Stimulated activated CD4-positive, alpha-beta T cell treated with anti-CD3 and anti-CD28 coated beads, Interleukin-15, amount 100 ng/mL, for 24 hours (primary cell): ENCODE measurements at regions not wholly inside any gene's neighbourhood (a gene's known extent, or its start where the extent isn't known, plus 50 kb on each side); places are given as distances from the start of the nearest gene placed in this dataset.

ENCODE experiments used
- DNase-seq: peaks from one replicate; pipeline ENCODE4 v3.0.0-alpha.2; 2020

DNA sequence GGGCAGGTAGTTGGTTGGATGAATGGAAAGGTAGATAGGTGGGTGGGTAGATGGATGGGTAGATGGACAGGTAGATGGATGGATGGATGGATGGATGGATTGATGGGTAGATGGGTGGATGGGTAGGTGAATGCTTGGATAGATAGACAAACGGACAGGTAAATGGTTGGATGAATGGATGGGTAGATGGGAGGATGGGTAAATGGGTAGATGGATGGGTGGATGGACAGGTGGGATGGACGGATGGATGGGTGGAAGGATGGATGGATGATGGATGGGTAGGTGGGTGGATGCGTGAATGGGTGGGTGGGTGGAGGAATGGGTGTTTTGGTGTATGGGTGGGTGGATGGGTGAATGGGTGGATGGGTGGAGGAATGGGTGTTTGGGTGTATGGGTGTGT is 50.1 kb upstream of the ASAP2 start:
- no peak for DNase-seq

DNA sequence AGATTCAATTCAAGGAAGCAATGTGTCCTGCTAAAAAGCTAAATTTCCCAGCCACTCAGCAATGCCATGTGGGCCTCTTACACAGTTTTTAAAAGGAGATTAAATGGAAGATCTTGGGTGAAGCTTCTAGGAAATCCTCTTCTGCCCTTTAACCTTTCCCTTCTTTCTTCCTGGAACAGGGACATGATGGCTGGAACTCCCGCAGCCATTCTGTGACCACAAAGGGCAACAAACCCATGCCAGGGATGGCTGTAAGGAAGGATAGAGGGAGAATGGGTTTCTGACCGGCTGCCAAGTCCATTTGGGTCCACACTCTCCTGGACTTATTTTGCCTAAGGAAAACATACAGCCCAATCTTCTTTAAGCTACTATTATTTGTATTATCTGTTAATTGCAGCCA is 52.6 kb upstream of the ASAP2 start:
- DNase-seq = no peak

DNA sequence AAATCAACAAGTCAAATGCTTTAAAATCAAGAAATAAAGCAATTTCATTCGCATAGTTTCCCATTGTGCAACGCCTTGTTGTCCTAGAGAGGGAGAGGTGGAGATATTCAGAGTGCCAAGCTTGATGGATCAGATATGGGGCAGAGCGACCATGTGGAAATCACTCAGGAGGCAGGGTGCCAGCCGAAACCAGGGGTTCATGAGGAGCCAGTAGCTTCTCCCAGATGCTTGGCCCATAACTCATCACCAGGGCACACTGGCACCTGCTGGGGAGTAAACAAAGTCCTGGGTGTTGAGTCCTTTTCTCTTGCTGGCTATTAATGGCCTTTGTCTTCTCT is 53.0 kb upstream of the ASAP2 start:
- no peak for DNase-seq

DNA sequence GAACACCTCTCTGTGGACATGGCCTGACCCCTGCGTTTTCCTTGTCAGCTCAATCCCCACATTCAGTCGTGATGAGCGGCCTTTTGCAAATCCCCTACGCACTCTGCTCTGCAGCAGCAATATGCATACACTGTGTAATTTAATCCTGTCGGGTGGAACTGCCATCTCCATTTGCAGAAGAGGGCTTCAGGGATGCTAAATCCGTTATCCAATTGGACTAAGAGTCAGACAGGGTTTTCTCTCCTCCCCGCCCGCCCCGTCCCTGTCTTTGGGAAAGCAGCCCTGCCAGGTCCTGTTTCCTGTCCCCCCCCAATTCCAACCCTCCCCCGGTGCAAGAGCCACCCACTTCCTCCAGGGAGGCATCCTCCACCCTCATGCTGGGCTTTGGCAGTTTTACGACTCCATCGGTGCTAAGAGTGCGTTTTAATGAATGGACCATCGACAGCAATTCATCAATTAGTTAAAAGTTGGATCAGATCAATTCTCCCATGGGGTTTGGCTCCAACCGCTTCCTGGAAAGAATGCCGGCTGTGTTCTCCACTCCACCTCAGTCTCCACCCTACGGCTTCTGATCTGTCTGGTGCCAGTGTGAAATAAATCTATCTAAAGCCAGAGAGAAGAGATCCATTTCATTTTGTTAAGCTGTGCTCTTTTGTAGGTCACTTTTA is 53.5 kb upstream of the ASAP2 start:
- no peak for DNase-seq

DNA sequence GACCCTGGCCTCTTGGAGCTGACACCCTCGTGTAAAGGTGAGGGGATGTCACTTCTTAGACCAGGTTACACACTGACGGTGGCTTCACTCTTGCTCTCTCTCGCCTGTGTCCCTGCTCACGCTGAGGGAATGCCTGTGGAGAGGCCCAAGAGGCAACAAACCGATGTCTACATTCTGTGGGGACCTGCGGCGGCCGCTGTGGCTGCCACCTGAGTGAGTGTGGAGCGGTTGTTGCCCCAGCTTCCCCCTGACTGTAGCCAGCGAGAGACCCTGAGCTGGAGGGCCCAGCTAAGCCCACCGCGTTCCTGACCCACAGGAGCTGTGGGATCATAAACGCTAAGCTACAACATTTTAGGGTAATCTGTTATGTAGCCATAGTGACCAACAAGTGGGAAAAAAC is 55.7 kb upstream of the ASAP2 start:
- DNase-seq = no peak

DNA sequence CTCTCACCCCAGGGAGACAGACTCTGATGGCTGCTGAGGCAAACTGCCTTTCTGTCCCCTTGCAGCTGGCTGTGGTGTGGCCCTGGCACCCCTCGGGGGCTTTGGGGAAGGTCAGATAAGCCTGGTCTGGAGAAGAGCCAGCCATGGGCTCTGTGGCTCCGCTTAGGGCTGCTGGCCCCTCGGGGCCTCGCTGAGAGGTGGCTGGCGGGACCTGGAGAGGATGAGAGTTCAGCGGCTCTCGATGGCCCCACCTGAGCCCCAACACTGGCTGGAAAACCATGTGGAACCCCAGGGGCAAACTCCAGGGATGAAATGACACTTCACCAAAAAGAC is 56.1 kb upstream of the ASAP2 start:
- no peak for DNase-seq

DNA sequence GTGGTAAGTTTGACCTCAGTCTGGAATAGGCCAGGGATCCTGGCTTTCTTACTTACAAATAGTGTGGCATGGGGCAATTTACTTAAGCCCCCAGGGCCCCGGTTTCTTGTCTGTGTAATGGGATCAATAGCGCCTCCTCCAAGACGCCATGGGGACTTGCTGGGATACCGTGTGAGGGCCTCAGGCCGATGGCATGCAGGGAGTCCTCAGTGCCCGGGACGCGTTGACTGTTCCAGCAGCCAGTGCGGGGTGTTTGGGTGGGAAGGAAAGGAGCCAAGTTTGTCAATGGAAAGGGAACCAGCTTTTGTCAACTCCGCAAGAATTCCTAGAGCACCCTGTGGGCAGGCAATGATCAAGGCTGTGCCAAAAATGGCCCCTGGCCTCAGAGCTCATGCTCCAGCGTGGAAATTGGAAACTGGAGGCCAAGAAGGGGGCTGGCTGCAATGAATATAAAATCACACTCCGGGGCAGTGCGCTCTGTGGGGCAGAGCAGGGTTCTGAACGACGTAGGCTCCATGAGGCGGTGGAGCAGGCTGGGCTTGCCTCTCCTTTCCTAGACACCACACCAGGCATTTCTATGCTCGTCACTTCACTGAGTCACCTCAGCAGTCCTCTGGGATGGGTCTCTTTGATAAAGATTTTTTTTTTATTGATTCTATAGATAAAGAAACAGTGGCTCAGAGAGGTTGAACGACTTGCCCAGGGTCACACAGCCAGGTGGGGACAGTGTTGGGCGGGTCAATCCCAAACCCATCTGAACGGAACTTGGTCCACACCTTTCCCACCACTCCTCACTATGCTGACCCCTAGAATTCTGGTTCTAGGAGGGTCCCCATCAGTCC is 56.7 kb upstream of the ASAP2 start:
- no peak for DNase-seq

DNA sequence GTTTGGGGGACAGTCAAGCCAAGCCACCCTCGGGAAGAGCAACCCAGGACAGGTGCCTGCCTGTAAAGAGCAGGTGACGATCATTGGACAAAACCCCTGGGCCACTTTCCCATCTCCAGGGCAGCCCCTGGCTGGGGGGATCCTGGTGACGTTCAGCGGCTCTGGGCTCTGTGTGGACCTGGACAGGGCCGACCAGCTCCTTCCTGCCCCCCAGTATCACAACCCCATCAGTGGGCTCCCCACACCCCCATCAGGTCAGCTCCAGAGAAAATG is 57.3 kb upstream of the ASAP2 start:
- DNase-seq = no peak

DNA sequence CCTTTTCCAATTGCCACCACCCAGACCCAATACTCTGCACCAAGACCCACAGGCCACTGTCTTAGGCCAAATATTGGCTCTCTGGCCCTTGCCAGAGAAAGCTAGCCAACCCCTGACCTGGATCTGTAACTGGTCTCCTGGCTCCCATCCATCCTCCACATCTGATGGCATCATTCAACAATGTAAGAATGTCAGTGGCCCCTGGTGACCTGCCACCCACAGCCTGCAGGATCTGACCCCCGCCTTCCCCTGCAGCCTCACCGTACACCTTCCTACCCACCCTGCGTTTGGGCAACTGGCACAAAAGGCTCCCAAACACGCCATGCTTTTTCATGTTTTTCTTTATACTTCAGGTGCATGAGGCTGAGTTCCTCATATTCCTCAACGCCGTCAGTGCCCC is 60.0 kb upstream of the ASAP2 start:
- no peak for DNase-seq

DNA sequence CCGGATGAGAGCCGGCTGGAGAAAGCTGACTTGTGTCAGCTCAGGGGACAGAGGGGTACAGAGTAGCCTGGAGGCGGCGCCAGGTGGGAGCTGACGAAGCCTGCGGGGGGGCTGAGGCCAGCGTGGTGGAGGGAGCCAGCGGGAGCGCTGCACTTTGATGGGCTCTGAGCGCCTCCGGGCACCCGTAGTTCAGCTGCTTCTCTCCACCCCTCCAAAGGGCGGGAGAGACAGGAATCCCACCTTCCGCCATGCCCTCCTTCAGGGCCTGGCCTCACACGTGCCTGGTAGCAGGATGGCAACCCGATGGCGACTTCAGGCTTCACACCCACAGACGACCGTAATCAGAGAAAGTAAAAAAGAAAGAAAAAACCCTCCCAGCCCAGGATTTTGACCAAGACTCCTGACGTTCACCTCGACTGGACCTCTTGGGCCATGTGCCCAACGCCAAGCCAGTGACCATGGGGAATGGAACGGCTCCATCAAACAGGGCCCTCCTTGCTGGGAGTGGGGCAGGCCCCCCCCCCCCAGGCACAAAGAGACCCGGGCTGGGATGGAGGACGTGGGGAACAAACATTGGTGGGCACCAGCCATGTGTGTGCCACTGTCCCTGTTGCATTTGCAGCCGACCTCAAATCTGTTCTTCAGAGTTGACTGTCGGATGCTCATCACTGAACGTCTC is 60.7 kb upstream of the ASAP2 start:
- DNase-seq = no peak

DNA sequence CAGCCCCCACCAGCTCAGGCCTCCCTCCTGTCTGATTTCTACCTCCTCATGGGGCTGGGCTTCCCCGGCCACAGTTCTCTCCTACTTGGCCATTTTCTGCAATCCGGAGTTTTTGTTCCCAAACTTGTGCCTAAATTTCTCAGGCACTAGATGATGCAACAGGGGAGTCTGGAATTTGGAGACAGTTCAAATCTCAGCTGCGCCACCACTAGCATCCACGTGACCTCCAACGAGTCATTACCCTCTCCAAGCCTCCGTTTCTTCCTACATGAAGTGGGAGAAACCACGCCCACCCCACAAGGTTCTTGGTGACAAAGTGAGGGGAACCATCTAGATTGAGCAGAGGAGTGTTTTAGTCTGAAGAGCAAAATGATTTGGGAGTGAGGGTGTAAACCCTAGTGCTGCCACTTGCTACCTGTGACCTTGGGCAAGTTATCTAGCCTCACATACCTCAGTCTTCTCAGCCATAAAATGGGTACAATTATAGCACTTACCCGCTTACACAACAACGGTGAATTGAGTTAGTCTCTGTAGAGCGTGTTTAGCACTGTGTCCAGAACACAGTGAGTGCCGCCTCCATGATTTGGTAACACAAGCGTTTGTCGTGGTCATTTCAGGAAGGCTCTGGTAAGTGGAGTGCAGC is 61.4 kb upstream of the ASAP2 start:
- no peak for DNase-seq

DNA sequence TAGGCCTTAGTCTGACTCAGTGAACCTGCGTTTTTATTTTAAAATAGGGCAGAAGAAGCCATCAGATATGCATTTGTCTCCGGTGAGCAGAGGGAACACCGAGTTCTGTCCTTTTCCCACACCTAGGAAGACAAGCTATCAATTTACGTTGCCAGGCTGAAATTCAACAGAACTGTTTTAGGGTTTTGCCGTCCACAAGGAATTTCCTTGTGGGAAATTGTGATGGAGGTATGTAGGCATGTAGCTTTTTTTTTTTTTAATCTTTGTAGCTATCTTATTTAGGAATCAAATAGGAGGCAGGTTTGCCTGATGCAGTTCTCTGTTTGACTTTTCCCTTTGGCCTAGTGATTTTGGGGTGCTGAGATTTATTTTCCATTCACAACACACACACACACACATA is 62.0 kb upstream of the ASAP2 start:
- no peak for DNase-seq

DNA sequence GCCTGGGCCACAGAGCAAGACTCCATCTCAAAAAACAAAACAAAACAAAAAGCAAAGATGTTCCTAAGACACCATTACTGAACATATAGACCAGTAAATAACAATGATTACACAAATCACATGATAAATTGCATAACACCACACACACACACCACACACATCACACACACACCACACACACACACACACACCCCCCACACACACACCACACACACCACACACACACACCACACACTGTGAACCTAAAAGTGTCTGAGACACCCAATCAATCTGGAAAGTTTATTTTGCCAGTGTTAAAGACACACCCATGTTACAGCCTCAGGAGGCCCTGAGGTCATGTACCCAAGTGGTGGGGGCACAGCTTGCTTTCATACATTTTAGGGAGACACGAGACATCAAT is 62.6 kb upstream of the ASAP2 start:
- DNase-seq = no peak

DNA sequence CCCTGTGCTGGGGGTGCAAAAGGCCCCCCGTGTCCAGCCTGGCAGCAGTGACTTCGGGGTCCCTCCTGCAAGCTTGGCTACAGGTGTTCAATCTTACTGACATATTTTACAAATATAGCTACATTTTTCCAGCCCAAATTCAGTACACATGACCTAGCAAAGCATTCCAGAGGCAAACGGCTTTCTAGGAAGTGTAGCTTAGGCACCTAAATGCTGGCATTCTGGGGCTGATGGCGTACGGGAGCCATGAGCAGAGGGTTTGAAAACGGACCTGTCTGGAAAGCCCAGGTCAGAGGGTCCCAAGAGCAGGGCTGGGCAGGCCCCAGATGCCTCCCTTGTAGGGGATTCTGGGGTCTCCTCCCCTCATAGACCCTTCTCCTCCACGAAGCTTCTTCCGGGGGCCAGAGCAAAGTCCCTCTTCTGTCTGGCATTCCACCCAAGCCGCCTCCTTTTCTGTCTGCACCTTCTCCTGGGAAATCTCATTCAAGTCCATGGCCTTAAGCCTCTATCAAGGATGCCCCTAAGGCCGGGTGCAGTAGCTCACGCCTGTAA is 63.3 kb upstream of the ASAP2 start:
- DNase-seq = no peak

DNA sequence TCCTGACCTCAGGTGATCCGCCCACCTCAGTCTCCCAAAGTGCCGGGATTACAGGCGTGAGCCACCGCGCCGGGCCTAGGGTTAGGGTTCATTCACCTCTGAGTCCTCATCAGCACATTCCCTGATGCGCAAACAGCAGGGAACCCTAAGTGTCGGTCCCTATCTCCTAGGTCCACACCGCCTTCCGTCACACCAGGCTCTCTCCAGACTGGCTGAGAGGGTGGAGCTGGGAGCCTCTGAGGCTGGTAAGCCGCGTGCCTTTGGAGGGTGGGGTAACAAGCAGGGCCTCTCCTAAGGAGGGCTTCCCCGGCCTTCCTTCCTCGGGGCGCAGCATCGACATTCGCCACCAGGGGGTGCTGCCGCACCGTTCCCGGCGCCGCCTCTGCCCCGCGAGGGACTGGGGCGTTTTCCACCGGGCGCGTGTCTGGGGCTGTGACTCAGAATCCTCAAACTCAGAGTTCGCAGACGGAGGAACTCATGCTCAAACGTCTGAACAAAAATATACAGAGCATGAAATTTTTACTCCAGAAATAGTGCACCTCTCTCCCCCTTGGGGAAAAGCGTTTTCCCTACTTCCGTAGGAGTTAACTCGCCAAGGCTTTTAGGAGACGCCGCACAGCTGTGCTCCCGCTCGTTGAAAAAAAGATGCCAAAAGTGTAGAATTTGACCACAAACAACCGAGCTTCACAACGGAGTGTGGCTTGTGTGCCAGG is 63.9 kb upstream of the ASAP2 start:
- peak; percentile 88 for DNase-seq

DNA sequence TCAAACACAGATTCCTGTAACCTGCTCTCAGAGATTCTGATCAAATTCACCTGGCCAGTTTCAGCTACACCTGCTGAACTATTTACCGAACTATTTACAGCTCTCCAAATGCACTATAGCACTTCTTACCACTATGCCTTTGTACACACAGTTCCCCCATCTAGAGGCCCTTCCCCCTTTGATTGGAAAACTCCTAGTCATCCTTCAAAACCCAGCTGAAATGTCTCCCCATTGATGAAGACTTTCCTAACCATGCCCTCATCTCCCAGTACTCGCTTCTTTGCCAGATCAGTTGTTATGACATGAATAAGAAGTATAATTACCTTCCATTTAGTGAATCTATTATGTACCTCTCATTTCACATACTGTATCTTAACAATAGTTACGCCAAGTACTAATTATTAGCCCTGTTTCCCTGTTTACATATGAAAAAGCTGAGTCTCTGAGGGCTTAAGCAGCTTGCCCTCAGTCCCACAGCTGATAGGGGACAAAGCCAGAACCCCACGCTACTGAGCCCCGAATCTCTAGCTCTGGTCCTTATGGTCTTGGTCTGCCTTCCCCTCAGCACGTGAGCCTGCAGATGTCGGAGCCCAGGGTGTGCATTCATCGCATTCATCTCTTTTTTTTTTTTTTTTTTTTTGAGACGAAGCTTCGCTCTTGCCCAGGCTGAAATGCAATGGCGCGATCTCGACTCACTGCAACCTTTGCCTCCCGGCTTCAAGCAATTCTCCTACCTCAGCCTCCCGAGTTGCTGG is 64.7 kb upstream of the ASAP2 start:
- no peak for DNase-seq

DNA sequence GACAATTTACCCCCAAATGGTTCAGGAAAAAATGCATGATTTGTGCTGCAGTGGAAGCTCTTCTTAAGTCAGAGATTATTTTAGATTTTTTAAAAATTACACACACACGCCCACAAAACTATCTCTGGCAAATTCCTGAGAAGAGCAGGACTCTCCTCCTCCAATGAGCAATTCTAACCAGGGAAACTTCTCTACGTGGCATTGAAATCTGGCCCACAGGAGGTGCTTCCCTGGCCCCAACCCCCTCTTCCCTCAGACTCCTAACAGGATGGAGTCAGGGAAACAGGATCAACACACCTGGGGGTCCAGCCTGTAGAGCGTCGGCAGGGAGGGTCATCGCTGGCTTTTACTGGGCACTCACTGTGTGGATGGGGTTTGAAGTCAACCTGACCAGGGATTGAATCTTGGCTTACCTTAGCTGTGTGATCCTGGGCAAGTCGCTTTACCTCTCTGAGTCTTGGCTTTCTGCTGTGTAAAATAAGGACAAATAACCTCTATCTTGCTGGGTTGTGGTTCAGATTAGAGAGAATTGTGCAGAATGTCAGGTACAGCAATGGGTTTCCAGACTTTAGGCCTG is 65.4 kb upstream of the ASAP2 start:
- no peak for DNase-seq

DNA sequence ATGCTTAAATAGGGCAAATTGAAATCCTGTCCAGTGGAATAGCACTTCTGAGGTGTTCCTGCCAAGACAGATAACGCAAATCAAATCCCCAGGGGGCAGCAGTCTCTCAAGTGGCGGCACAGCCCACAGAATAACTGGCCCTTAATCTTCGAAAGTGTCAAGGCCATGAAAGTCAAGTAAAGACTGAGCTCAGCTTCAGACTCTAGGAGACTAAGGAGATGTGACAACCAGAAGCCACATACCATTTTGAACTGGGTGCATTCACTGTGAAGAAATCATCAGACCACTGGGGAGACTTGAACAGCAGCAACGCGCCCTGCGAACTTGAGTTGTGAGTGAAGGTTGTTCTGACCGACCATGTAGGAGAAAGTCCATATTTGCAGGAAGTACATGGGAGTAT is 66.0 kb upstream of the ASAP2 start:
- DNase-seq = no peak

DNA sequence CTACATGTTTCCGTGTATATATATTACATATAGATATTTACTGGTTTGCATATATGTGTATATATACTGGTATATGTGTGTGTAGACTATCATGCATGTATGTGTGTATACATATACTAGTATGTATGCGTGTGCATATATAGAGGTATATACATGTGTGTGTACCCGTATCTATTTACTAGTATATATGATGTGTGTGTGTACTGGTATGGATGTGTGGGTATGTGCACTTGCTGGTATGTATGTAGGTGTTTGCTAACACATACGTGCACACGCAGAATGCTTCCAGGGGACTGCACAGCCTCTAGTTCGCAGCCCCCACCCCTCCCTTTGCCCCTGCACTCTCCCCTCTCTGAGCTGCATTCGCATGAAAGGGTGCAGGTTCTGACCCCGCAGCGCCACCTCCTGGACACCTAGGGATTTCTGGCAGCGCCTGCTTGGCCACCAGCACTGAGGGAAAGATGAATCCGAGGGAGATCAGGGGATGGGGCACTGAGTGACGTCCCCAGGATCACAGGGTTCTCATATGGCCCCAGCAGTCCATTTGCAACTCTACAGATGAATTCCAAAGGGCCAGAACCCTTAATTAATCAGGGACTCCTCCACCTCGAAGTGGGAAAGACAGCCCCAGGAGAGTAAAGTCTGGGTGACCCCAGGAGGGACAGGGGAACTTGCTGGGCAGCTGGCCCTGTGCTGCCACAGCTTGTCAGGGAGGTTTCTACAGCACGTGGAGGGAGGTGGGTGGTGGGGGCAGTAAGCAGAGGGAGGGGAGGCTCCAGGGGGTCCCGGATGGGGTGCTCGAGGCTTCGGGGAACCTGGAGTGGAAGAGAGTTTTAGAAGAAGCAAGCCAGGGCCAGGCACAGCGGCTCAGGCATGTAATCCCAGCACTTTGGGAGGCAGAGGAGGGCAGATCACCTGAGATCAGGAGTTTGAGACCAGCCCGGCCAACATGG is 66.8 kb upstream of the ASAP2 start:
- DNase-seq = peak; percentile 81

DNA sequence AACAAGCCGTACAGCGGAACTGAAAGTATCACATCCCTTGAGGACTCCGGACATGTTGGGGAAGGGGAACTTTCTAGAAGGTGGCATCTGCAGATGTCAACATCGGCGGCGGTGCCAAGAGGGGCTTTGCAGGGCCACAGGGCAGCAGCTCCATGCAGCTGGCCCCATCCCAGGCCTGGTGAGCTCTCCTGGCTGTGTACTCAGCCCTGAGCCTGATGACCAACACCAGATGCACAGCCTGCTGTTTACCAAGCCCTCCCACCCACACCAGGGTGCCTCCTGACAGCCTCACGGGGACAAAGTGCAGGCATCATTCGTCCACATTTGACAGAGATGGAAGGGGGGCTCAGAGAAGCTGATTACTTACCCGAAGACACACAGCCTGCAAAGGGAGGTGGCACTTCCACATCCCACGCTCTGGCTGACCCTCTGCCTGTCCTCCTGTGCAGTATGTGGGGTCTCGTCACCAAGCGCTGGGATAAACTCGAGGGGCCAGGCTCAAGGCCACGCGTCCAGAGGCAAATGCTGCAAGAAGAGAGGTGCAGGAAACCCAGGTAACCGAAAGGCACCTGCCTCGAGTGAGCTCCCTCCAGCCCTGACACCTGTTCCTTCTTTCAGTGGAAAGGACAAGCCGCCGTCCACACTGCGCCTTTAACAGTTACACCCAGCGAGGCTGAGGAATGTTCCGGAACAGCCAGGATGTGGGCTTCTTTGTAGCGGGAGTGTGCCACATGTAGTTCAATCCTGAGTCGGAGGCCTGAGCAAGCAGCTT is 69.0 kb upstream of the ASAP2 start:
- no peak for DNase-seq
